Tongue (tissue), 1 donor: ENCODE measurements at regions not wholly inside any gene's neighbourhood (a gene's known extent, or its start where the extent isn't known, plus 50 kb on each side); places are given as distances from the start of the nearest gene placed in this dataset.
A peak's percentile ranks its signal among the peaks of the same experiment; 100 is the strongest.

ENCODE experiments used
- DNase-seq: peaks from one replicate; pipeline ENCODE4 v3.0.0-alpha.2; 2015

- DNase-seq, result no peak
Observed at GRCh38 chr2:7945026-7945425, 736.8 kb upstream of the ID2 start.

- DNase-seq, result no peak
Observed at GRCh38 chr2:7950035-7950612, 731.7 kb upstream of the ID2 start.

GRCh38 chr2:7951001-7951400 is 730.9 kb upstream of the ID2 start:
- DNase-seq, result no peak

DNA sequence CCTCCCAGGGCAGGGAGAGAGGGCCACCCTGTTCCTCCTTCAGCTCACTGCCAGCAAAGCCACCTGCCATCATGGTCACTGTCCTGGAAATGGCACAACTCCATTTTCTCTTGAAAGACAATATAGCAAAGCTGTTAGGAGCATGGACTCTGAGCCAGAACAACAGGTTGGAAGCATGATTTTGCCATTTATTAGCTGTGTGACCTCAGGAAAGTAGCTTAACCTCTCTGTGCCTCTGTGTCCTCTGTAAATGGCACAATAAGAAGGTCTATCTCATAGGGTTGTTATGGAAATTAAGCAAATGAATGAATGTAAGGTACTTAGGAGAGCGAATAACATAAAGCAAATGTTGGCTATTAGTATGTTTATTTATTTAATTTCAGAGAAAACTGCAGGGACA is 730.4 kb upstream of the ID2 start:
- no peak for DNase-seq

DNA sequence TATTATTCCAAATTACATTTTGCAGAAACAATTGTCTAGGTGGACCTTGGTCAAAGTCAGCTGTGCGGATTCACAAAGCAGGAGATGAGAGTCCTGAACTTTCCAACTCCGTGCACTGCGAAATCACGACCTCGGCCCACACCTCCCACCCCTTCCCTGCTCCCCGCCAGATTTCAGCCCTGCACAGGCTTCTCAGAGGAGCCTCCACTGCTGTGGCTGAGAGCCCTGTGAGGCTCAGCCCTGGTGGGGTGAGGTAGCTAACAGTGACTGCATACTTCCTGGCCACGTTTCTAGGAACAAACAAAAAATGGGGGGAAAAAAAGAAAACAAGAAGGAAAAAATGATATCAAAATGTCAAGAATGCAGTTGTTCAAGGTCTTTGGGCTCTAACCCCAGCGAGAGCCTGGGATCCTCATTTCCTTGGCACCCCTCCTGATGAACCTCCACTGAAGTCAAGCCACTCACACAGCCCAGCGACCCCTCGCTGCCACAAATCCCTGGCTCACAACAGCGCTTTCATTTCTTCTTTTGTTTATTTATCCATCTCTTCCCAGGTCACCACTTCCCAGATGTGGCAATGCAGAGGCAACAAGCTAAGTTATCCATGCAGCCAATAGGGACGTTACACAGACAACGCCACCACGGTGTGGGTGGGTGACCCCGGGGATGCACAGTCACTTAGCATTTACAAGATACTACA is 729.7 kb upstream of the ID2 start:
- no peak for DNase-seq

DNA sequence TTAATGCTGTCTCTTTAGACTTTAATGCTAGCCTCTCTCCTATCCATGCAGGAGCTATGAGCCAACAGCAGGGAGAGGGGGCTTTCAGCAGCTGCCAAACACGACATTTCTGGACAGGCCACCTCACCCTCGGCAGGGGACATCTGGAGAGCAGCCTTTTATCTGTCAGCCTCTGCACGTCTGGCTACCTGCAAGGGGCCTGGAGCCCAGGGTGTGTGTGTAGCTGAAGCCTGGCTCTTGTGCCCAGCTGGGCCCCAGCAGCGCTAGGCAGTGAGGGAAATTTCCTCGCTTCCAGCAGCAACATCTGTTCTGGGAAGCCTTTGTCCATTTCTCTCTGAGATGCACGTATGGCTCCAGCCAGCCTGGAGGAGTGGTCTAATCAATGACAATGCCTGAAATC is 728.7 kb upstream of the ID2 start:
- DNase-seq, result peak; percentile 25

DNA sequence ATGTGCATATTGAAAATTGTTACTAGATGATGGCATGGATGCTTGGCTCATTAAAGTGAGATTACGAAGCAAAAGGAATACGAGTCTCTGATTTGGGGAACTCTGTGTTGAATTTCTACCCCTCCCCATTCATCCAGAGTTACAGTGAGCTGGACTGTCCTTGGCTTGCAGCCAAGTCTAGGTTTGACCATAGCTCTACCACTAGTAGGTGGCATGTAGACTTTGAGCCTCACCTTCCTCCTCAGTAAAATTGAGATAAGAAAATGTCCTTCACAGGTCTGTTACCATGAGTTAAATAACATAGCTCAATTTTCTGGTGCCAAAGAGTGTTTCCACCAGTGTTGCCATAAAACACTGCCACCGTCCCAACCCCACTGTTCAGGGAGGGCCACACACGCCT is 727.6 kb upstream of the ID2 start:
- DNase-seq, result no peak

GRCh38 chr2:7956126-7956689 is 725.6 kb upstream of the ID2 start:
- DNase-seq, result no peak

- DNase-seq, result no peak
Observed at GRCh38 chr2:7961550-7961949, 720.3 kb upstream of the ID2 start.

GRCh38 chr2:7962161-7962560 is 719.7 kb upstream of the ID2 start:
- no peak for DNase-seq

- no peak for DNase-seq
Observed at GRCh38 chr2:7963787-7964186, 718.1 kb upstream of the ID2 start.

DNA sequence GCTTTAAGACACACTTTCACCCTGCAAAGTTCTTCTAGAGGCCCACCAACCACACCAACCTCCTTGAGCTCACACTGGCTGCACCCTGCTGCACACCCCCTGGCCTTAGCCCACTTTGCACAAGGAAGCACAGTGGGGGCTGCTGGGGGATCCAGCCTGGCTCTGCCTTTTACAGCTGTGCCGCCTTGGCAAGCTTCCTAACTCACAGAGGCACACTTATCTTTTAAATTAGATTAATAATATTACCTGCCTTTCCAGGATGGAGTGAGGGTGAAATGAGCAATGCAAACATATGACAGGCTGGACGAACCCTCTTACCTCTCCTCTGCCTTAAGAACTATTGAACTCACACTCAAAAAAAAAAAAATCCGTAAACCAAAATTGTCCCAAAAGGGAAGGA is 715.8 kb upstream of the ID2 start:
- DNase-seq, result no peak

- DNase-seq, result no peak
Observed at GRCh38 chr2:7967707-7968405, 714.0 kb upstream of the ID2 start.

DNA sequence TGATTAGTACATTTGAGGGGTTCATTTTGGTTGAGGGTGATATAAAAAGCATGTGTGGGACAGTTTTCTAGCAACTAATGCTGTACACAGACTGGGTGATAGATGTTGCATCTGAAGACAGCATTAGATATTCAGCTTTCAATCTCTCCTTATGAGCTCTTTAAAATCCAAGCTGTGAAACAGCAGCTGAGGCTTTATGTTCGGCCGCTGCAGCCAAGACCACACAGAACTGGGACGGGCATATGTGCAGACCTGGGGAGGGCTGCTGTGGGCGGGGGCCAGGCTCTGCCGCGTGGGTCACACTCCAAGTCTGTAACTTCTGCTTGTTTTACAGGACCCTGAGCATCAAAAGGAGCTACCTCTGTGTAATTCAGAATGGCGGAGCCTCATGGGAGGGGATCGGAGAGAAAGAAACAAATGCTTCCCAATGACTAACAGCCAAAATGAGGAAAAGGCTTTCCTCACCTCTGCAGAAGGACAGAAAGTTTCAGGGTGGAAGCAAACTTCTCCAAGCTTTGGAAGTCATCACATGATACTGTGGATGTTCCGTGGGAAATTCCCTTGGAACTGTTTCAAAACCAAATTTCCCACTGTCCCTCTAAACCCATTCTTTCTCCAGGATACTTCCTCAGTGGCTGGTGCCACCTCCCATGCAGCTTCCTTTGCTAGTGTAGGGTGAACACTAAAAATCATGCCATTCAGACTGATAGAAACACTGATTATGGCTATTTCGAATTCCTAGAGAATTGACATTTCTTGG is 711.9 kb upstream of the ID2 start:
- peak; percentile 64 for DNase-seq

GRCh38 chr2:7971248-7971647 is 710.6 kb upstream of the ID2 start:
- DNase-seq, result no peak

- no peak for DNase-seq
Observed at GRCh38 chr2:7971841-7972240, 710.0 kb upstream of the ID2 start.

DNA sequence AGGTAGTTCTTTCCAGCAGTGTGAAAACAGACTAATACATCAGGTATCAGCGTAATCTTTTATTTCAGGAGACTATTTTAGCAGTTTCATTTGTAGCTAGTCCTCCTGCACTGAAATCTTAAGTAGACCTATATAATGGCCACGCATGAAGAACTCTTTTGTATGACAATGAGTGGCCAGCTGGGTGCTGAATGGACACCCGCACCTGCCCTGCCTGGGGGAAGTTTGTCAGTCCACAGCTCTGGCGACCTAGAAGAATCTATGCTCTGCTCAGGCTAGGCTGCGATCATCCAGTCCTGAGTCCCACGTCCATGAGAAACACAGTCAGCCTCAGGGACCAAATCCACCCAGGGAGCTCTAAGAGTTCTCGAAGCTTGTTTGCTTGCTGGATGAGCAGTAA is 709.2 kb upstream of the ID2 start:
- no peak for DNase-seq

DNA sequence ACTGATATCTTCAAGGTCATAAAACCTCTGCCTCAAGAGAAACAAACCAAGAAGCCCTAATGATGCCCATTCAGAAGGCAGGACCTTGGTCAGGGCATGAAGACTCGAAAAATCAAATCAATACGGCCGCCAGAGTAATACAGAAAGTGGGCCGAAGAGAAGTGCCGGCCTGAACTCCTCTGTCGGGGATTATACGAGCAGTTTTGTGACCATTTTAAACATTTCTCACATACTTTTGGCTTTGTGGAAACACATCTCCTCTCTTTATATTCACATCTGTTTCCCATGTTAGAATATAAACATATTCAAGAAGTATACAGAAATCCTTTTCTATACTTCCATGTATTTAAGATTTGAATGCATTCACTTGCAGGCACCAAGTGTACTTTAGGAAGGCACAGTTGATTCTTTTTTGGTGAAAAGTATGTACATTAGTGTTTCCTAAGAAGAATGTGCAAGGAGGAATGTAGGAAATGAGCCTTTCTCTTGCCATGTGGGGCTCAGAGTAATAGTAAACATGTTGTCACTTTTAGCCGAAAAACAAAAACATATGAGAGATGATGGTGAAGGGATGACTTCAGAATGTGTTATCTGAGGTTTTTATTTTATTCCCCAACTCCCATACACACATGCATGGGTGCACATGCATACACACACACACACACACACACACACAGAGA is 707.9 kb upstream of the ID2 start:
- DNase-seq, result no peak

- no peak for DNase-seq
Observed at GRCh38 chr2:7974936-7975335, 706.9 kb upstream of the ID2 start.

- DNase-seq, result no peak
Observed at GRCh38 chr2:7976206-7976605, 705.6 kb upstream of the ID2 start.

DNA sequence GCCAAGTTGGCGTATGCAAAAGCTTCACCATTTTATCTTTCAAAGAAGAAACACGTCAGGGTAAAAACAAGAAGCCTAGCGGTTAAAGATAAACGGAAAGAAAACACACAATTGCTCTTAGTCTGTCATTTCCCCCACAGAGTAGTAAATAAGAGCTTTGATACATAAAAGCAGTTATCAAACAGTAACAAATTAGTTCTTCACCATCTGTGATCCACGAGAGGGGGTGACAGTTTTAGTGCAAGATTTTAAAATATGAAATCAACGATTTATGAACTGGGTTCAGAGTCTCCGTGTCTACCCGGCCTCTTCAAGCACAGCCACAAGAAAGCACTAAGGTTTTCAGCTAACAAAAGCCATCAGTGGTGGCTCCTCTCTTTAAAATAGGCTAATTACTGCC is 703.9 kb upstream of the ID2 start:
- no peak for DNase-seq

- DNase-seq, result no peak
Observed at GRCh38 chr2:7982054-7982453, 699.8 kb upstream of the ID2 start.
